Liver (tissue), 8 donors: ENCODE measurements at regions not wholly inside any gene's neighbourhood (a gene's known extent, or its start where the extent isn't known, plus 50 kb on each side); places are given as distances from the start of the nearest gene placed in this dataset.

Experiments
- DNase-seq: peaks from one replicate; pipeline ENCODE4 v3.0.0-alpha.2; 2017; ENCODE audit warnings: low spot score
- H3K27ac ChIP-seq, 2 donors: one replicate each; pipeline ENCODE4 v1.7.0; 2013; ENCODE audit warnings: inconsistent platforms in 2 of 2, low read length in 2 of 2, control low read depth in 1 of 2, low read depth in 1 of 2, mild to moderate bottlenecking in 1 of 2
- H3K27me3 ChIP-seq, 4 donors: one replicate each; pipeline versions ENCODE4 v1.6.1 to v1.7.0; 2013; ENCODE audit warnings: low read length in 3 of 4, inconsistent platforms in 1 of 4, mild to moderate bottlenecking in 1 of 4, moderate library complexity in 1 of 4; ENCODE audit not compliant: control insufficient read depth in 4 of 4, insufficient read depth in 4 of 4
- H3K36me3 ChIP-seq, 4 donors: one replicate each; pipeline versions ENCODE4 v1.6.1 to v1.7.0; 2013; ENCODE audit warnings: low read length in 3 of 4, mild to moderate bottlenecking in 3 of 4, low read depth in 1 of 4, moderate library complexity in 1 of 4; ENCODE audit not compliant: control insufficient read depth in 4 of 4, insufficient read depth in 3 of 4
- H3K4me1 ChIP-seq, 4 donors: one replicate each; pipeline versions ENCODE4 v1.6.1 to v1.7.0; 2013; ENCODE audit warnings: low read length in 3 of 4, mild to moderate bottlenecking in 3 of 4, moderate library complexity in 1 of 4; ENCODE audit not compliant: control insufficient read depth in 4 of 4, insufficient read depth in 4 of 4
- H3K4me3 ChIP-seq, 3 donors: one replicate each; pipeline versions ENCODE4 v1.6.1 to v1.7.0; 2013; ENCODE audit warnings: low read length in 3 of 3, control low read depth in 1 of 3, low read depth in 1 of 3, mild to moderate bottlenecking in 1 of 3
- H3K9ac ChIP-seq, 2 donors: one replicate each; pipeline ENCODE4 v1.7.0; 2013; ENCODE audit warnings: low read length in 2 of 2, mild to moderate bottlenecking in 2 of 2, moderate library complexity in 2 of 2, control low read depth in 1 of 2, low read depth in 1 of 2
- H3K9me3 ChIP-seq, 4 donors: one replicate each; pipeline versions ENCODE4 v1.6.1 to v1.7.0; 2013; ENCODE audit warnings: low read length in 3 of 4; ENCODE audit not compliant: control insufficient read depth in 4 of 4
- EGR1 ChIP-seq, 2 donors: IDR thresholded peaks; 2 replicates each; pipeline ENCODE4 v1.6.1; 2016 to 2018; ENCODE audit warnings: antibody characterized with exemption in 2 of 2, low read depth in 2 of 2
- FOXA1 ChIP-seq: IDR thresholded peaks from 2 replicates; pipeline ENCODE4 v1.6.1; 2016; ENCODE audit warnings: antibody characterized with exemption
- FOXA2 ChIP-seq: IDR thresholded peaks from 2 replicates; pipeline ENCODE4 v1.6.1; 2016; ENCODE audit warnings: antibody characterized with exemption
- GABPA ChIP-seq, 2 donors: IDR thresholded peaks in 1 of 2; conservative IDR thresholded peaks in 1 of 2; 2 replicates each; pipeline ENCODE4 v1.6.1; 2016; ENCODE audit warnings: antibody characterized with exemption in 2 of 2, mild to moderate bottlenecking in 1 of 2, moderate library complexity in 1 of 2
- HNF4A ChIP-seq, 2 donors: conservative IDR thresholded peaks; 2 replicates each; pipeline ENCODE4 v1.6.1; 2016; ENCODE audit warnings: antibody characterized with exemption in 2 of 2, mild to moderate bottlenecking in 2 of 2
- HNF4G ChIP-seq: IDR thresholded peaks from 2 replicates; pipeline ENCODE4 v1.6.1; 2016; ENCODE audit warnings: antibody characterized with exemption
- JUND ChIP-seq, 2 donors: IDR thresholded peaks; 2 replicates each; pipeline ENCODE4 v1.6.1; 2016; ENCODE audit warnings: antibody characterized with exemption in 2 of 2
- MAX ChIP-seq: IDR thresholded peaks from 2 replicates; pipeline ENCODE4 v1.6.1; 2016; ENCODE audit warnings: antibody characterized with exemption
- RAD21 ChIP-seq, 2 donors: IDR thresholded peaks; 2 replicates each; pipeline ENCODE4 v1.6.1; 2016; ENCODE audit warnings: antibody characterized with exemption in 2 of 2, mild to moderate bottlenecking in 2 of 2
- RXRA ChIP-seq, 2 donors: IDR thresholded peaks; 2 replicates each; pipeline ENCODE4 v1.6.1; 2017 to 2018; ENCODE audit warnings: antibody characterized with exemption in 2 of 2, mild to moderate bottlenecking in 1 of 2
- SP1 ChIP-seq: IDR thresholded peaks from 2 replicates; pipeline ENCODE4 v1.6.1; 2018; ENCODE audit warnings: antibody characterized with exemption, mild to moderate bottlenecking
- TAF1 ChIP-seq: conservative IDR thresholded peaks from 2 replicates; pipeline ENCODE4 v1.6.1; 2016; ENCODE audit warnings: antibody characterized with exemption, mild to moderate bottlenecking
- YY1 ChIP-seq: IDR thresholded peaks from 2 replicates; pipeline ENCODE4 v1.6.1; 2016; ENCODE audit warnings: antibody characterized with exemption, mild to moderate bottlenecking
- ZBTB33 ChIP-seq: IDR thresholded peaks from 2 replicates; pipeline ENCODE4 v1.6.1; 2016; ENCODE audit warnings: antibody characterized with exemption
- WGBS: extraction: QIAGEN DNeasy Blood & Tissue Kit; methylation state at CpG from one replicate; pipeline ENCODE4 v1.1.7; 2013; 5-methylcytosine and 5-hydroxymethylcytosine counted together
- TF ChIP-seq, protein P1 (sequence below): fragments of 150-350 bp; IDR thresholded peaks from 2 replicates; pipeline ENCODE4 v1.5.1; 2017; ENCODE audit warnings: improper control_type of control experiment, low read depth, low read length; ENCODE audit not compliant: missing input control
- TF ChIP-seq, protein P2 (sequence below): IDR thresholded peaks from 2 replicates; pipeline ENCODE4 v1.6.1; 2016; ENCODE audit warnings: antibody characterized with exemption
- TF ChIP-seq, protein P3 (sequence below): IDR thresholded peaks from 2 replicates; pipeline ENCODE4 v1.6.1; 2016; ENCODE audit warnings: antibody characterized with exemption, mild to moderate bottlenecking
- donor health status: healthy.
- donor health status: healthy.
- donor health status: healthy.
- donor health status: healthy.
- donor health status: healthy.

DNA sequence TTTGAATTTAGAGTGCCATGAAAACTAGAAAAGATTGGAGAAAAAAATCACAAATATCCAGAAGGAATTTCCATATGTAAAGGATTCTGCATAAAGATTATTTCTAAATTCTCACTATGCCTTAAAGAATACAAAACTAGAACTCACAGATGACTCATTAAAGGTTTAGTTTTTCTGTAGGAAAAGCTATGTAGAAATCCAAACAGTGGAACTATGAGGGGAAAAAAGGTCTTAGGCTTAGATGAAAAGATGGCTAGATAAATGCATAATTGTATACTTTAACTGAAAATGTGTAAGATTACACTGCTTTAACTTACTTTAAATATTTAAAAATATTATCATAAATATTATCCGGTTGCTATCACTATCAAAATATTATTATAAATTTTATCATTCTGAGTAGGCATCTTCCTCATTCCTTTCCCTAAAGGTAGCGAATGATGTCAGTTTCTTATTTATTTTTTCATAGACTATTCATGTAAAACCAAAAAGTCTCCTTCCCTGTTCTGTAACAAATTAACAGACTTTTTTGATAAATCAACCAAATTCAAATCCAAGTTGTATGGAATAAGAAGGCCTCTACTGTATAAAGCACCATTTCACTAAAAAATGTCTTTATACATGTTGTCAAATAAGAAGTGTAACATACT lies 69.1 kb upstream of the COMTD1 start:
- Histone ChIP-seq H3K4me3 (no peak overlapping the region), H3K27ac (no peak overlapping the region), H3K36me3 (no peaks in the 10 kb centered on the region), H3K4me1 (no peaks in the 10 kb centered on the region), H3K9ac (no peak overlapping the region), H3K27me3 (no peaks in the 10 kb centered on the region), H3K9me3 (no peaks in the 10 kb centered on the region)
- TF ChIP-seq HNF4A (conservative IDR thresholded peaks at IDR 0.05), result no peak
- WGBS, result 93% methylated on average over 2 of the region's 2 CpGs
- DNase-seq, result no peak

- H3K9me3 ChIP-seq, result no peaks in the 10 kb centered on the region
- no peaks in the 10 kb centered on the region for H3K27me3 ChIP-seq
- no peaks in the 10 kb centered on the region for H3K36me3 ChIP-seq
- no peaks in the 10 kb centered on the region for H3K4me1 ChIP-seq
- no peak overlapping the region for H3K4me3 ChIP-seq
- no peak overlapping the region for H3K27ac ChIP-seq
- WGBS, result 98% methylated on average over 1 of the region's 1 CpG
- no peak overlapping the region for H3K9ac ChIP-seq
- no peak for DNase-seq
- TF ChIP-seq SP1 (no peak), FOXA1 (no peak), RXRA (IDR thresholded peaks at IDR 0.05) (no peak), GABPA (IDR thresholded peaks at IDR 0.05 in 1 of 2, conservative IDR thresholded peaks at IDR 0.05 in 1 of 2) (no peak), HNF4G (no peak), TAF1 (no peak), HNF4A (conservative IDR thresholded peaks at IDR 0.05) (no peak), JUND (IDR thresholded peaks at IDR 0.05) (no peak), YY1 (no peak), MAX (no peak), EGR1 (IDR thresholded peaks at IDR 0.05; ENCODE audit: low read depth in 2 of 2) (no peak), ZBTB33 (no peak), FOXA2 (no peak), RAD21 (IDR thresholded peaks at IDR 0.05) (no peak)
- TF ChIP-seq, protein P1, sequence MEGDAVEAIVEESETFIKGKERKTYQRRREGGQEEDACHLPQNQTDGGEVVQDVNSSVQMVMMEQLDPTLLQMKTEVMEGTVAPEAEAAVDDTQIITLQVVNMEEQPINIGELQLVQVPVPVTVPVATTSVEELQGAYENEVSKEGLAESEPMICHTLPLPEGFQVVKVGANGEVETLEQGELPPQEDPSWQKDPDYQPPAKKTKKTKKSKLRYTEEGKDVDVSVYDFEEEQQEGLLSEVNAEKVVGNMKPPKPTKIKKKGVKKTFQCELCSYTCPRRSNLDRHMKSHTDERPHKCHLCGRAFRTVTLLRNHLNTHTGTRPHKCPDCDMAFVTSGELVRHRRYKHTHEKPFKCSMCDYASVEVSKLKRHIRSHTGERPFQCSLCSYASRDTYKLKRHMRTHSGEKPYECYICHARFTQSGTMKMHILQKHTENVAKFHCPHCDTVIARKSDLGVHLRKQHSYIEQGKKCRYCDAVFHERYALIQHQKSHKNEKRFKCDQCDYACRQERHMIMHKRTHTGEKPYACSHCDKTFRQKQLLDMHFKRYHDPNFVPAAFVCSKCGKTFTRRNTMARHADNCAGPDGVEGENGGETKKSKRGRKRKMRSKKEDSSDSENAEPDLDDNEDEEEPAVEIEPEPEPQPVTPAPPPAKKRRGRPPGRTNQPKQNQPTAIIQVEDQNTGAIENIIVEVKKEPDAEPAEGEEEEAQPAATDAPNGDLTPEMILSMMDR, result no peak
- TF ChIP-seq, protein P2, sequence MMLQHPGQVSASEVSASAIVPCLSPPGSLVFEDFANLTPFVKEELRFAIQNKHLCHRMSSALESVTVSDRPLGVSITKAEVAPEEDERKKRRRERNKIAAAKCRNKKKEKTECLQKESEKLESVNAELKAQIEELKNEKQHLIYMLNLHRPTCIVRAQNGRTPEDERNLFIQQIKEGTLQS, result no peak
- TF ChIP-seq, protein P3, sequence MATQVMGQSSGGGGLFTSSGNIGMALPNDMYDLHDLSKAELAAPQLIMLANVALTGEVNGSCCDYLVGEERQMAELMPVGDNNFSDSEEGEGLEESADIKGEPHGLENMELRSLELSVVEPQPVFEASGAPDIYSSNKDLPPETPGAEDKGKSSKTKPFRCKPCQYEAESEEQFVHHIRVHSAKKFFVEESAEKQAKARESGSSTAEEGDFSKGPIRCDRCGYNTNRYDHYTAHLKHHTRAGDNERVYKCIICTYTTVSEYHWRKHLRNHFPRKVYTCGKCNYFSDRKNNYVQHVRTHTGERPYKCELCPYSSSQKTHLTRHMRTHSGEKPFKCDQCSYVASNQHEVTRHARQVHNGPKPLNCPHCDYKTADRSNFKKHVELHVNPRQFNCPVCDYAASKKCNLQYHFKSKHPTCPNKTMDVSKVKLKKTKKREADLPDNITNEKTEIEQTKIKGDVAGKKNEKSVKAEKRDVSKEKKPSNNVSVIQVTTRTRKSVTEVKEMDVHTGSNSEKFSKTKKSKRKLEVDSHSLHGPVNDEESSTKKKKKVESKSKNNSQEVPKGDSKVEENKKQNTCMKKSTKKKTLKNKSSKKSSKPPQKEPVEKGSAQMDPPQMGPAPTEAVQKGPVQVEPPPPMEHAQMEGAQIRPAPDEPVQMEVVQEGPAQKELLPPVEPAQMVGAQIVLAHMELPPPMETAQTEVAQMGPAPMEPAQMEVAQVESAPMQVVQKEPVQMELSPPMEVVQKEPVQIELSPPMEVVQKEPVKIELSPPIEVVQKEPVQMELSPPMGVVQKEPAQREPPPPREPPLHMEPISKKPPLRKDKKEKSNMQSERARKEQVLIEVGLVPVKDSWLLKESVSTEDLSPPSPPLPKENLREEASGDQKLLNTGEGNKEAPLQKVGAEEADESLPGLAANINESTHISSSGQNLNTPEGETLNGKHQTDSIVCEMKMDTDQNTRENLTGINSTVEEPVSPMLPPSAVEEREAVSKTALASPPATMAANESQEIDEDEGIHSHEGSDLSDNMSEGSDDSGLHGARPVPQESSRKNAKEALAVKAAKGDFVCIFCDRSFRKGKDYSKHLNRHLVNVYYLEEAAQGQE, result no peak
Measured at GRCh38 chr10:75304313-75304712, 68.6 kb upstream of the COMTD1 start.
